SK-N-MC (cell line): ENCODE measurements at regions not wholly inside any gene's neighbourhood (a gene's known extent, or its start where the extent isn't known, plus 50 kb on each side); places are given as distances from the start of the nearest gene placed in this dataset.

Experiments
- DNase-seq: peaks from one replicate; pipeline ENCODE4 v3.0.0-alpha.2; 2011; ENCODE audit warnings: low read depth, low spot score
- H3K27ac ChIP-seq: fragments of 200-600 bp; sonication (generic); 2 replicates; pipeline ENCODE4 v1.5.1; 2016; ENCODE audit warnings: mixed run types
- H3K36me3 ChIP-seq: fragments of 200-600 bp; sonication (generic); 2 replicates; pipeline ENCODE4 v1.6.1; 2017; ENCODE audit warnings: antibody characterized with exemption, low read length, mixed read lengths; ENCODE audit not compliant: insufficient read depth
- H3K4me3 ChIP-seq: fragments of 200-600 bp; sonication (generic); 2 replicates; pipeline ENCODE4 v1.5.1; 2016
- H3K9ac ChIP-seq: fragments of 200-600 bp; sonication (generic); 2 replicates; pipeline ENCODE4 v1.8.0; 2017; ENCODE audit warnings: mixed run types, mixed read lengths; ENCODE audit not compliant: insufficient read length
- H3K9me3 ChIP-seq: fragments of 200-600 bp; sonication (generic); 2 replicates; pipeline ENCODE4 v1.6.1; 2017; ENCODE audit warnings: low read depth, mild to moderate bottlenecking, antibody characterized with exemption, low read length, moderate library complexity, mixed read lengths
- EZH2 ChIP-seq: fragments of 200-600 bp; sonication (generic); IDR thresholded peaks from one replicate; pipeline ENCODE4 v1.6.1; 2017; ENCODE audit warnings: antibody characterized with exemption
- FOXP2 ChIP-seq: optimal IDR thresholded peaks from 2 replicates; pipeline ENCODE3; 2011; ENCODE audit warnings: mild to moderate bottlenecking, moderate library complexity; ENCODE audit not compliant: insufficient read depth; ENCODE audit errors: extremely low read length, control extremely low read depth
- POLR2AphosphoS5 ChIP-seq: IDR thresholded peaks from 2 replicates; pipeline ENCODE4 v1.6.1; 2012; ENCODE audit warnings: mild to moderate bottlenecking, low read depth, low read length, borderline replicate concordance

DNA sequence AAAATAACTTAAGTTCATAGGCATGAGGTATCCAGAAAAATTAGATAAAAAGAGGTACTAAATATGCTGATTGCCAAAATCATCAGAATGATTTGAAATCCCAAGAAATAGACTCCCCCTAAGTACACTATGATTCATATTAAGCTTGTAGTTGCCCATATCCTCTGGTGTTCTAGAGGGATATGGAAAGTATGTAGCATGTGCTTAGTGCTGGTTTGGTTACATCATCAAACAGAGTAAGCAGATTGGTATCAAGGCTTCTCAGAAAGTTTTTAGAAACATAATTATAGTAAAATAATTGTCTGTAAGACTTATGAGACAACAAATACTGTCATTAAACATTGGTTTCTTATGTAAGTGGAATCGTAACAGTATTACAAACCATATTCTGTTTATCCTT lies 166.4 kb downstream of the FAXC start:
- no peak overlapping the region for H3K27ac ChIP-seq
- no peaks in the 10 kb centered on the region; the same call in 1 of the 2 replicates for H3K9me3 ChIP-seq
- H3K36me3 ChIP-seq: no peaks in the 10 kb centered on the region
- H3K9ac ChIP-seq: no peak overlapping the region
- H3K4me3 ChIP-seq: no peak overlapping the region
- DNase-seq: no peak
- TF ChIP-seq POLR2AphosphoS5: no peak
- no peak for TF ChIP-seq FOXP2
- TF ChIP-seq EZH2: no peak

DNA sequence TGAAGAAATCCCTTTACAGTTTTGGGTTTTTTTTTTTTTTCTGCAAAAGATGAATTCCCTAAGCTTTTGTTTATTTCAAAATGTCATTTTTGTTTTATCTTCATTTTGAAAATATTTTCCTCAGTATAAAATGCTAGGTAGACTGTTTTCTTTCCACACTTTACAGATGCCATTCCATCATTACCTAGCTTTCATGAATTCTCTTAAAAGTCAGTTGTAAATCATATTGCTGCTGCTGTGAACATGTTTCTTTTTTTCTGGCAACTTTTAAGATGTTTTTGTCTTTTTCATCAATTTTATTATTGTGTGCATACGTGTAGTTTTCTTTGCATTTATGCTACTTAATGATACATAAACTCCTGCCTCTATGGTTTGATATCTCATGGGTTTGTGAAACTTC lies 168.3 kb downstream of the FAXC start:
- Histone ChIP-seq H3K4me3 (no peak overlapping the region), H3K36me3 (no peaks in the 10 kb centered on the region), H3K27ac (no peak overlapping the region), H3K9me3 (no peaks in the 10 kb centered on the region; the same call in 1 of the 2 replicates), H3K9ac (no peak overlapping the region)
- TF ChIP-seq FOXP2 (no peak), EZH2 (no peak), POLR2AphosphoS5 (no peak)
- no peak for DNase-seq

DNA sequence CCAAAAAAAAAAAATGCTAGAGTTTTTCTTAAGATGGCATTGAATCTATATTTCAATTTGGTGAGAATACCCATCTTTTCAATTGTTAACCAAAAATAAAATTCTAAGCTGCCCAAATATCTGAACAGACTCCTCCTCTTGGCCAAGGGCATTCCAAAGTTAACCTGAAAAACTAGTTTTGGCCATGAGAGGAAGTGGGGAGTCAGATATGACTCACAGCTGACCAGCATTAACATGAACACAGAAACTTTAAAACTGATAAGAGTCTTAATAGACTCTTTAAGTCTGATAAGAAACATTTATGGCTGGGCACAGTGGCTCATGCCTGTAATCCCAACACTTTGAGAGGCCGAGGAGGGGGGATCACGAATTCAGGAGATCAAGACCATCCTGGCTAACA lies 171.3 kb downstream of the FAXC start:
- no peak overlapping the region for H3K9ac ChIP-seq
- no peaks in the 10 kb centered on the region; the same call in 1 of the 2 replicates for H3K9me3 ChIP-seq
- H3K27ac ChIP-seq: no peak overlapping the region
- TF ChIP-seq POLR2AphosphoS5 (no peak), EZH2 (no peak), FOXP2 (no peak)
- H3K4me3 ChIP-seq: no peak overlapping the region
- no peaks in the 10 kb centered on the region for H3K36me3 ChIP-seq
- no peak for DNase-seq

DNA sequence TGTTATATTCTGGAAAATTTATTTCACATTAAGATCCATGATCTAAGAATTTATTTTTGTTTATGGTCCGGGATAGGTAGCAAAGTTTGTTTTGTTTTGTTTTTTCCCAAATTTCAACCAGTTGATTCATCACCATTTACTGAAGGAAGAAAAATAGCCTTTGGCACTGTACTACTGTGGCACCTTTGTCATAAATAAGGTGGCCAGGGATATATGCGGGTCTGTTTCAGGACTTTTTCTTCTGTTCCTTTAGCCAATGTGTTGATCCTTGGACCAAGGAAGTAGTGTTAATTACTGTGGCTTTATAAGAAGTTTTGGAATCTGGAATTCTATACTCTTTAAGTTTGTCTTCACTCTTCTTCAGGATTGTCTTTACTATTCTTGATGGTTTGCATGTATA lies 171.7 kb downstream of the FAXC start:
- no peak overlapping the region for H3K27ac ChIP-seq
- H3K9me3 ChIP-seq: no peaks in the 10 kb centered on the region; the same call in 1 of the 2 replicates
- TF ChIP-seq POLR2AphosphoS5 (no peak), EZH2 (no peak), FOXP2 (no peak)
- DNase-seq: no peak
- H3K4me3 ChIP-seq: no peak overlapping the region
- H3K36me3 ChIP-seq: no peaks in the 10 kb centered on the region
- no peak overlapping the region for H3K9ac ChIP-seq

DNA sequence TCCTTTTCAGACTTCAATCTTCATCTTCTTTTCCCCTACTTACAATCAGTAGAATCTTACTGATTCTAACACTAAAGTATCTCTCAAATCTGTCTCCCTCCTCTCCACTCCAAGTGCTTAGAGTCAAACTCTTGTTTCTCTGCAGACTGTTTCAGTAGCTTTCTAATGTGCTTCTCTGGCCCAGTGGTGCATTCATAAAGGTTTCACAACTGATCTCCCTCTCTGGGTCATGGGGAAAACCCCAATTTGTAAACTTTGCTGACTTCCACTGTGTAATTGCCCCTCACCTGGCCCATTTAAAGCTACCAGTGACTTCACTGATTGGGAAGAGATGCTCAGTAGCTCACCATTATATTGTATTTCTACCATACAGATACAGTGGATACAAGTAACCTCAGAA lies 183.6 kb downstream of the FAXC start:
- TF ChIP-seq EZH2 (no peak), FOXP2 (no peak), POLR2AphosphoS5 (no peak)
- Histone ChIP-seq H3K27ac (no peak overlapping the region), H3K36me3 (no peaks in the 10 kb centered on the region), H3K4me3 (no peak overlapping the region), H3K9ac (no peak overlapping the region), H3K9me3 (no peaks in the 10 kb centered on the region)
- DNase-seq: no peak

DNA sequence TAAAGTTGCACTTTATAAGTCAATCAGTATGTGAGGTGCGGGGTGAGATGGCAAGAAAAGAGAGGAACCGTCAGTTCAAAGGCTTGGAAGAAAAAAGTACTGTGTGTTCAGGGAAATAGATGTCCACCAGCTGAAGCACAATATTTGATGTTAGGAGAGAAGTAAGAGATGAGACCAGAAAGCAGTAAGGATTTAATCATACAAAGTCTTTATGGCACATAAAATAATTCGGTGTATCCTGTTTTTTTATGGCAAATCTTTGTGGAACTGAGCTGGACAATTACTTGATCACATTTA lies 197.2 kb downstream of the FAXC start:
- no peak for TF ChIP-seq FOXP2
- TF ChIP-seq EZH2: no peak
- TF ChIP-seq POLR2AphosphoS5: no peak
- H3K27ac ChIP-seq: no peak overlapping the region
- no peaks in the 10 kb centered on the region for H3K36me3 ChIP-seq
- H3K9ac ChIP-seq: no peak overlapping the region
- no peak for DNase-seq
- H3K9me3 ChIP-seq: no peaks in the 10 kb centered on the region
- no peak overlapping the region for H3K4me3 ChIP-seq

DNA sequence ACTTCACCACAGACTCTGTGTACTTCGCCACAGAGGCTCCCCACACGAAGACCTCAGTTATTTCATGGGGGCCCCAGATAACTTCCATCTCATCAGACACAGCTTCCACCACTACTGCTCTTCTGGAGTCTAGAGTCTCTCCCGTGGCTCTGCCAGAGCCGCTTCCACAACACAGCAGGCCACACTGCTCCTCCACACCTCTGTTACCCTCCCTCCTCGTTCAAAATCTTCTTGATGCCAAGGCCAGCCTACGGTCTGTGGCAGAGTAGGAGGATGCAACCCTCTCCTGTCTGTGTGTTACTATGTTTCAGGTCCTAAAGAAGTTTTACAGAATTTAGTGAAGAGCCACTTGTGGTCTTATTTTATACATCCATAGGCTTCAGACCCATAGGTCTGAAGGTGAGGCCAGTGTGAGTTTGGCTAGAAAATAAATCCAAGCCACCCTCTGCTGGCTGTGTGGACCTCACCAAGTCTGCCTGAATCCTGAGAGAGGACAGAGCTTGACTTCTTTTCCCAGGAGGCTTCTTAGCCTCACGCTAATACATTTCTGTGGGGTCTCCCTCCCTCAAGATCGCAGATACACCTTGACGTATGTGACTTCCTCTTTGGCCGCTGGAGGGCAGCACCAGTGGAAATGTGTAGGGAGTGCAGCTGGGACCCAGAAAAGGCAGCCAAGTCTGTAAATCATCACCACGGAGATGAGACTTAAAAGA lies 197.7 kb downstream of the FAXC start:
- no peaks in the 10 kb centered on the region for H3K36me3 ChIP-seq
- no peak overlapping the region for H3K27ac ChIP-seq
- no peak overlapping the region for H3K4me3 ChIP-seq
- H3K9ac ChIP-seq: no peak overlapping the region
- no peaks in the 10 kb centered on the region for H3K9me3 ChIP-seq
- no peak for DNase-seq
- TF ChIP-seq POLR2AphosphoS5 (no peak), EZH2 (no peak), FOXP2 (no peak)

DNA sequence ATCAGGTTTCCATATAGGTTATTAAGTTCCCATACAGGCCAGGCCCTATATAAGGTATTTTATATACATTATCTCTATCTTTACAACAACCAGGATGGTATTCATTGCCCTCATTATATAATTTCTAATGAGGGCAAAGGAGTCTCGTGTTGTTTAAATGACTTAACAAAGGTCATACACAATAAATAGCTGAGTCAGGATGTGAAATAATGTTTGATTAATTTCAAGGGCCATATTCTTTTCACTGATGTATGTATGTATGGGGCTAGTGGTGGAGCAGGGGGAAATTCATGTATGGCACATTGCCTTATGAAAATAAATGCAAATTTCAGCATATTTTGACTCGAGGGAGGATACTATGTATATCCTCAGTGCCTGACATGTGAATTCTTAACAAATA lies 200.7 kb downstream of the FAXC start:
- no peak for DNase-seq
- no peak for TF ChIP-seq EZH2
- no peak for TF ChIP-seq FOXP2
- no peak for TF ChIP-seq POLR2AphosphoS5
- Histone ChIP-seq H3K9me3 (no peaks in the 10 kb centered on the region), H3K4me3 (no peak overlapping the region), H3K36me3 (no peaks in the 10 kb centered on the region), H3K9ac (no peak overlapping the region), H3K27ac (peak overlapping the region; percentile 78; the same call in 1 of the 2 replicates)

DNA sequence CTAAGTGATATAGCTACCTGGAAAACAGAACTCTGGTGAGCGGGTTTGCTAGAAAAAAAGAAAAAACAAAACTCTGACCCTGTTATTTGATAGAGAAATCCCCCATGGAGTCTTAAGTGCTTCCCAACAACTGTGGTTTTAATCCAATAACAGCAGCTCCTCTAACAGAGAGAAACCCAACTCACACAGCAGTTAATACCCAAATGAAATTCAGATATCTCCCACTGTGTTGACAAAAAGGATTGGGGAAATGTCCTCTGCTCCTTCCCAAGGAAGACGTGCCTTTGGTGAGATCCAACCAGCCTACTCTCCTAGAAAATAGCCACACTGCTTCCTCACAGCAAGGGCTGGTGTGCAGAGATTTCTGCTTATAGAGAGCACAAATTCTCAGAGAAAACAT lies 200.4 kb upstream of the FBXL4 start:
- Histone ChIP-seq H3K4me3 (peak overlapping the region; percentile 50), H3K27ac (peak overlapping the region; percentile 78), H3K9me3 (no peaks in the 10 kb centered on the region), H3K9ac (peak overlapping the region; percentile 9), H3K36me3 (no peaks in the 10 kb centered on the region)
- TF ChIP-seq EZH2 (no peak), FOXP2 (no peak), POLR2AphosphoS5 (no peak)
- DNase-seq: no peak
